SK-N-MC (cell line): ENCODE measurements at regions not wholly inside any gene's neighbourhood (a gene's known extent, or its start where the extent isn't known, plus 50 kb on each side); places are given as distances from the start of the nearest gene placed in this dataset.

ENCODE experiments used
- EZH2 ChIP-seq: fragments of 200-600 bp; sonication (generic); IDR thresholded peaks from one replicate; pipeline ENCODE4 v1.6.1; 2017; ENCODE audit warnings: antibody characterized with exemption
- FOXP2 ChIP-seq: optimal IDR thresholded peaks from 2 replicates; pipeline ENCODE3; 2011; ENCODE audit warnings: mild to moderate bottlenecking, moderate library complexity; ENCODE audit not compliant: insufficient read depth; ENCODE audit errors: extremely low read length, control extremely low read depth
- POLR2AphosphoS5 ChIP-seq: IDR thresholded peaks from 2 replicates; pipeline ENCODE4 v1.6.1; 2012; ENCODE audit warnings: mild to moderate bottlenecking, low read depth, low read length, borderline replicate concordance

- no peak for TF ChIP-seq EZH2
- no peak for TF ChIP-seq POLR2AphosphoS5
- TF ChIP-seq FOXP2, result no peak
Observed at GRCh38 chr7:125512373-125512772, 582.7 kb upstream of the POT1 start.
